Glutamatergic neuron (in vitro differentiated cells): ENCODE measurements at regions not wholly inside any gene's neighbourhood (a gene's known extent, or its start where the extent isn't known, plus 50 kb on each side); places are given as distances from the start of the nearest gene placed in this dataset.

ENCODE experiments used
- DNase-seq: peaks from one replicate; pipeline ENCODE4 v3.0.0; 2022
- H3K27ac Mint-ChIP-seq: one replicate; pipeline ENCODE4 v1.8.0; 2020; ENCODE audit warnings: mild to moderate bottlenecking, mixed read lengths, inconsistent platforms; ENCODE audit not compliant: unreplicated experiment
- H3K27me3 Mint-ChIP-seq: one replicate; pipeline ENCODE4 v1.8.0; 2020; ENCODE audit warnings: mild to moderate bottlenecking, moderate library complexity, mixed read lengths, inconsistent platforms; ENCODE audit not compliant: unreplicated experiment
- H3K36me3 Mint-ChIP-seq: one replicate; pipeline ENCODE4 v1.8.0; 2020; ENCODE audit warnings: mild to moderate bottlenecking, mixed read lengths, inconsistent platforms; ENCODE audit not compliant: unreplicated experiment
- H3K4me1 Mint-ChIP-seq: one replicate; pipeline ENCODE4 v1.8.0; 2020; ENCODE audit warnings: mild to moderate bottlenecking, low read depth, mixed read lengths, inconsistent platforms; ENCODE audit not compliant: unreplicated experiment
- H3K4me3 Mint-ChIP-seq: one replicate; pipeline ENCODE4 v1.8.0; 2020; ENCODE audit warnings: mild to moderate bottlenecking, mixed read lengths, inconsistent platforms; ENCODE audit not compliant: unreplicated experiment
- H3K9me3 Mint-ChIP-seq: one replicate; pipeline ENCODE4 v1.8.0; 2020; ENCODE audit warnings: mild to moderate bottlenecking, moderate library complexity, mixed read lengths, inconsistent platforms; ENCODE audit not compliant: unreplicated experiment
- CTCF ChIP-seq: fragments of 200-600 bp; sonication (generic); IDR thresholded peaks from one replicate; pipeline ENCODE4 v1.5.0; 2021; ENCODE audit not compliant: partially characterized antibody, unreplicated experiment

GRCh38 chr5:117947836-117948235 lies 1040.5 kb downstream of the DTWD2 start:
- no peak for DNase-seq
- H3K4me3 Mint-ChIP-seq = no peak overlapping the region
- no peak overlapping the region for H3K27ac Mint-ChIP-seq
- H3K9me3 Mint-ChIP-seq = peaks cover 2% of the 10 kb centered on the region
- H3K27me3 Mint-ChIP-seq = no peaks in the 10 kb centered on the region
- no peaks in the 10 kb centered on the region for H3K36me3 Mint-ChIP-seq
- peaks cover 14% of the 10 kb centered on the region for H3K4me1 Mint-ChIP-seq
- TF ChIP-seq CTCF = no peak

GRCh38 chr5:117947121-117947520 lies 1041.2 kb downstream of the DTWD2 start:
- Mint-ChIP-seq H3K9me3 (peaks cover under 1% of the 10 kb centered on the region), H3K4me1 (peaks cover 15% of the 10 kb centered on the region), H3K36me3 (peaks cover 2% of the 10 kb centered on the region), H3K4me3 (no peak overlapping the region), H3K27ac (no peak overlapping the region), H3K27me3 (no peaks in the 10 kb centered on the region)
- DNase-seq = no peak
- no peak for TF ChIP-seq CTCF

GRCh38 chr5:117945258-117945657 lies 1043.1 kb downstream of the DTWD2 start:
- no peak overlapping the region for H3K27ac Mint-ChIP-seq
- no peak for DNase-seq
- TF ChIP-seq CTCF = no peak
- H3K4me3 Mint-ChIP-seq = no peak overlapping the region
- peaks cover 11% of the 10 kb centered on the region for H3K36me3 Mint-ChIP-seq
- H3K9me3 Mint-ChIP-seq = no peaks in the 10 kb centered on the region
- peaks cover 17% of the 10 kb centered on the region for H3K4me1 Mint-ChIP-seq
- no peaks in the 10 kb centered on the region for H3K27me3 Mint-ChIP-seq

- TF ChIP-seq CTCF = no peak
- H3K36me3 Mint-ChIP-seq = peaks cover 11% of the 10 kb centered on the region
- no peak overlapping the region for H3K4me3 Mint-ChIP-seq
- no peaks in the 10 kb centered on the region for H3K27me3 Mint-ChIP-seq
- H3K9me3 Mint-ChIP-seq = no peaks in the 10 kb centered on the region
- peak; percentile 20 for DNase-seq
- H3K27ac Mint-ChIP-seq = peak overlapping the region; percentile 35
- peaks cover 17% of the 10 kb centered on the region for H3K4me1 Mint-ChIP-seq
Measured at GRCh38 chr5:117943541-117943940, 1044.8 kb downstream of the DTWD2 start.

GRCh38 chr5:117942861-117943519 lies 1045.4 kb downstream of the DTWD2 start:
- Mint-ChIP-seq H3K36me3 (peaks cover 11% of the 10 kb centered on the region), H3K4me3 (no peak overlapping the region), H3K27me3 (no peaks in the 10 kb centered on the region), H3K27ac (peak overlapping the region; percentile 35), H3K4me1 (peaks cover 17% of the 10 kb centered on the region), H3K9me3 (no peaks in the 10 kb centered on the region)
- TF ChIP-seq CTCF = no peak
- DNase-seq = no peak
